GM20000 (cell line): ENCODE measurements at regions not wholly inside any gene's neighbourhood (a gene's known extent, or its start where the extent isn't known, plus 50 kb on each side); places are given as distances from the start of the nearest gene placed in this dataset.

ENCODE experiments used
- DNase-seq: peaks from one replicate; pipeline ENCODE4 v3.0.0; 2012; ENCODE audit warnings: low spot score
- TF ChIP-seq, protein P1 (sequence below): IDR thresholded peaks from 2 replicates; pipeline ENCODE4 v1.5.1; 2012; ENCODE audit warnings: mild to moderate bottlenecking, control low read depth; ENCODE audit errors: extremely low read depth, missing control alignments

DNA sequence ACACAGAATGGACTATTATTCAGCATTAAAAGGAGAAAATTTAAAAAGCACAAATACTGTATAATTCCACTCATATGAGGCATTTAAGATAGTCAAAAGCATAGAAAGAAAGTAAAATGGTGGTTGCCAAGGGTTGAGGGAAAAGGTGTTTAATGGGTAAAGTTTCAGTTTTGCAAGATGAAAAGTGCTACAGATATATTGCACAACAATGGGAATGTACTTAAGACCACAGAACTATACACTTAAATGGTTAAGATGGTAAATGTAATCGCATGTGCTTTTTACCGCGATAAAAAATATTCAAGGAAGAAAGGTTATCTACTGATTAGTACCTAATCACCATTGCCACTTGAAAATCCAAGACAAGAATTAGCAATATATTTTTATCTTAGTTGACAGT lies 71.8 kb upstream of the NOX3 start:
- no peak for DNase-seq
- TF ChIP-seq, protein P1, sequence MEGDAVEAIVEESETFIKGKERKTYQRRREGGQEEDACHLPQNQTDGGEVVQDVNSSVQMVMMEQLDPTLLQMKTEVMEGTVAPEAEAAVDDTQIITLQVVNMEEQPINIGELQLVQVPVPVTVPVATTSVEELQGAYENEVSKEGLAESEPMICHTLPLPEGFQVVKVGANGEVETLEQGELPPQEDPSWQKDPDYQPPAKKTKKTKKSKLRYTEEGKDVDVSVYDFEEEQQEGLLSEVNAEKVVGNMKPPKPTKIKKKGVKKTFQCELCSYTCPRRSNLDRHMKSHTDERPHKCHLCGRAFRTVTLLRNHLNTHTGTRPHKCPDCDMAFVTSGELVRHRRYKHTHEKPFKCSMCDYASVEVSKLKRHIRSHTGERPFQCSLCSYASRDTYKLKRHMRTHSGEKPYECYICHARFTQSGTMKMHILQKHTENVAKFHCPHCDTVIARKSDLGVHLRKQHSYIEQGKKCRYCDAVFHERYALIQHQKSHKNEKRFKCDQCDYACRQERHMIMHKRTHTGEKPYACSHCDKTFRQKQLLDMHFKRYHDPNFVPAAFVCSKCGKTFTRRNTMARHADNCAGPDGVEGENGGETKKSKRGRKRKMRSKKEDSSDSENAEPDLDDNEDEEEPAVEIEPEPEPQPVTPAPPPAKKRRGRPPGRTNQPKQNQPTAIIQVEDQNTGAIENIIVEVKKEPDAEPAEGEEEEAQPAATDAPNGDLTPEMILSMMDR, result no peak

DNA sequence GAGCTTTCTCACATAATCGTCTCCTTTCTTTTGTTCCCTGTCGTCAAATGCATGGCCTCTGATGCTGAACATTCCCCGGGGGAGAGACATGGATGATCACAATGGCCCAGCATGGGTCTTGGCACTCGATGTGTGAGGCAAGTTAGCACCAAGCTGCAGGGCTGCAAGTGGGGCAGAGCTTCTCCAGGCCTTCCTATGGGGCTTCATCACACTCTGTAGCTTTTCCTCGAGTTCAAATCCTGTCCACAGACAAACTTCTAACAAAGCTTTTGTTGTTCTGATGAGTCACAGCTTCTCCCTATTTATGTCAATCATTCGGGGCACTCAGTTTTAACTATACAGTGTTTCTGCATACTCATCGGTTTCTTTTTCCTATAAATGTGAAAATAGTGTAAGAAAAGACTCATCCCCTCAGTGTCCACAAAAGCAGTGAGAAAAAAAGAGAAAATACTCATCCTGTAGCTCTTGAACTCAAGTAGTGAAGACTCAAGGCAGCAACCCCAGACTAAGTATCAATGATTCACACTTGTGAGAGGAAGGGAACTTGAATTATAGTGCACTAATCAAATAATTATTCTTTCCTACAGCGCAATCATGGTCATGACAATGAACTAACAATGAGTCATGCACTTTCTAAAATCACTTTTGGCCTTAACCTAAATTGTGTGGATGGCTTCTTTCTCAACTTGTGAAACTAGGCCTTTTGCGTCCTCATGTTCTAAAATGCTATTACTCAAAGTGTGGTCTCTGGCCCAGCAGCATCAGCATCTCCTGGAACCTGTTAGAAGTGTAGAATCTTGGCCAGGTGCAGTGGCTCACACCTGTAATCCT lies 68.4 kb upstream of the NOX3 start:
- DNase-seq, result no peak
- TF ChIP-seq, protein P1, result no peak

DNA sequence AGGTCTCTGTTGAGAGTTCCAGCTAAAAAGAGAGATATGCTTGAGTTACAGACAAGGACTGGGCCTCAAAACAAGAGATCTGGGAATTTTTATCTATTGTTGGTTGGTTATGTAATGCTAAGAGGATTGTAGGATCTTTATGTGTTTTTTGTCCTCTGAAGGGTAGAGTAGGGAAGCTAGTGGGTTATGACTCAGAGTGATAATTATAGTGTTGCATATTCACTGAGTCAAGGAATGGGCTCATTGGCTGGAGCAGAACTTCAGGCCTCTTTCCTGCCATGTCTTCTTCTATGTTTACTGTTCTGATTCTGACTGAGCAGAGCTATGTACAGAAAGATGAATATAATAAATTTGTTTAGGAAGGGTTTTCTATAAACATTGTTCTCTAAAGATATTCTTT lies 66.1 kb upstream of the NOX3 start:
- DNase-seq, result no peak
- TF ChIP-seq, protein P1, result no peak

DNA sequence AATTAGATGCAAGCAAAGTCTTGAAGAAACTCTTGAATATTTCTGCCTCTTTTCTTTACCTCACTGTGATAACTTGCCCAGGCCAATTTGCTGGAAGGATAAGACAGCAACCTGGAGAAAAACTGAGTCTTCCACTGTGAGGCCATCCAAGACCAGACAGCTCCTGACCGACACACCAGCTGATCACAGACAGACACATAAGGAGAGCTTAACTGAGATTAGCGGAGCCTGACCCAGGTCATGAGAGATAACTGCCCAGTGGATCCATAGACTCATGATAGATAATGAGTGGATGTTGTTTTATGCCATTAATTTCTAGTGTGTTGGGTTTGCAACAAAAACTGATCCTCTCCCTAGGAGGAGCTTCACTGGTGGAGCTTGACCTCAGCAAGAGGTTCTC lies 64.4 kb upstream of the NOX3 start:
- TF ChIP-seq, protein P1, result no peak
- DNase-seq, result no peak

DNA sequence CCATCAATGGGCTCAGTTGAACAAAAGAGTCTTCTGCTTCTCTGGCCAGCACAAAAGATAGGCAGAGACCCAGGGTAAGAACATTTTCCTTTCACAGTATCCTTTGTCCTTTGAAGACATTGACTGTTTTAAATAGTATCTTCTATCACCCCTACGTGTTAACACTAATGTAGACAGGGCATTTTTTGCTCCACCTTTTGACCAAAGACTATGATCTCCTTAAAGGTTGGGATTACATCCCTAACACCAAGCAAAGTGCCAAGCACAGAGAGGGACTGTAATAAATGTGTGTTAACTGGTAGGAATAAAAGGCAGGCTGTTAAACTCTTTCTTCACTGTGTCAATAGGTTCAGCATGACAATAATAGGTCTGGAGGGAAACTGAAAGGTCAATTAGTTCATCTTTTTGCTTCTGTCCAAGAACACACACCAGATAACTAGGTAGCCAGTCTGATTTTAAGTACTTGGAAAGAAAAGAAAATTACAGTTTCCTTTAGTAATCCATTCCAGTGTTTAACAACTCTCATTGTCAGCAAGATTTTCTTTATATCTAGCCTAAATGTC lies 63.6 kb upstream of the NOX3 start:
- peak; percentile 8 for DNase-seq
- TF ChIP-seq, protein P1, result no peak

DNA sequence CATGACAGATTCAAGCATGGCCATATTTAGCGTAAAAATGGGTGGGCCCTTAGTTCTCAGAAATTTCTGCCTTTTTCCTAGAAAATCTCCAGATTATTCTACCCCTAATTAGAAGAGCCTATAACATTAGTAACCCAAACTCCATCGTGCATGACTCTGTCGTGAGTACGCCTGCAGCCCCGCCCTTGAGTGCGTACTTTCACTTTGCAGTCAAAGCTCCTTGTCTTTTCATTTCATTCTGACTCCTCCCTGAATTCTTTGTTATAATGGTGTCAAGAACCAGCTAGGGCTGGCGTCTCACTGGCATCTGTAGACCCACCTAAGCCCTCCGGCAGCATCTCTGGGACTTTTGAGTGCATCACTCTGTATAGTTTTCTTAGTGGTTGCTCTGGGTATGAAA lies 61.7 kb upstream of the NOX3 start:
- DNase-seq, result no peak

DNA sequence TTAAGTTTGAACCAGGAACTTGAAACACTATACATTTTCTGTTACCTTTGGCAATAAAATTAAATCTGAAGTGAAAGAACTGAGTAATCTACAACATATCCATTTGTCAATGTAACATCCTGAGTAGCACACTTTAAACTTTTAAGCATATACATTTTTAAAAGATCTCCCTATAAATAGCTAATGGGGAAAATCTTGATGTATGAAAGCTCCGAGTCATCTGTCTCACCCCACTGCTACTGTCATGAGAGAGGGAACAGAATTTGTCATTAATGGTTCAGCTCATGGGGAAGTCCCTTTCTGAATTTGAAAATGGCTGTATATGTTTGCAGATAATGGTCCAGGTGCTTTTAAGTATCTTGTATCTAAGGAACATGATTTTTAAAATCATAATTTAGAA lies 55.2 kb upstream of the NOX3 start:
- TF ChIP-seq, protein P1, result no peak

More for the DNA sequence above, 61.7 kb upstream of the NOX3 start:
- TF ChIP-seq, protein P1, result no peak

More for the DNA sequence above, 55.2 kb upstream of the NOX3 start:
- DNase-seq, result peak; percentile 30
